Psoas muscle (tissue), 7 donors: ENCODE measurements at regions not wholly inside any gene's neighbourhood (a gene's known extent, or its start where the extent isn't known, plus 50 kb on each side); places are given as distances from the start of the nearest gene placed in this dataset.
"Not testable (repeated sequence)": the region's sequence is repeated elsewhere in the genome, so short reads cannot be mapped to it uniquely, and the experiment has no call there.

Experiments used
- ATAC-seq, 4 donors: fragments of 200-7000 bp; cut with Tn5 transposase; one replicate each; pipeline ENCODE4 v1.9.1; 2020; ENCODE audit warnings: moderate library complexity in 3 of 4, mild to moderate bottlenecking in 2 of 4
- DNase-seq, 2 donors: peaks; one replicate each; pipeline ENCODE4 v3.0.0-alpha.2; 2020
- H3K27ac ChIP-seq: fragments of 200-600 bp; one replicate; pipeline ENCODE4 v1.8.0; 2022
- H3K27me3 ChIP-seq, 3 donors: fragments of 200-600 bp in 1 of 3; one replicate each; pipeline versions ENCODE4 v1.6.1 to v1.8.0; 2013 to 2022; ENCODE audit warnings: low read length in 2 of 3, mild to moderate bottlenecking in 2 of 3, moderate library complexity in 1 of 3; ENCODE audit not compliant: insufficient read depth in 3 of 3
- H3K36me3 ChIP-seq, 2 donors: fragments of 200-600 bp in 1 of 2; one replicate each; pipeline versions ENCODE4 v1.6.1 to v1.8.0; 2013 to 2022; ENCODE audit warnings: low read depth in 1 of 2, mild to moderate bottlenecking in 1 of 2, moderate library complexity in 1 of 2; ENCODE audit not compliant: insufficient read depth in 1 of 2
- H3K4me1 ChIP-seq: fragments of 200-600 bp; one replicate; pipeline ENCODE4 v1.8.0; 2022
- H3K4me3 ChIP-seq: fragments of 200-600 bp; one replicate; pipeline ENCODE4 v1.8.0; 2022; ENCODE audit warnings: mild to moderate bottlenecking
- H3K9me3 ChIP-seq: fragments of 200-600 bp; one replicate; pipeline ENCODE4 v1.8.0; 2022
- WGBS, 3 donors: extraction: QIAGEN DNeasy Blood & Tissue Kit; methylation state at CpG; one replicate each; pipeline versions ENCODE4 v1.1.6 to v1.1.7; 2013; 5-methylcytosine and 5-hydroxymethylcytosine counted together
- intact Hi-C, 2 donors: fragments of 100-400 bp; cut with DNase I; formaldehyde crosslinking; loops; one replicate each; pipeline versions ENCODE4 v1.11.0 to v1.14.2; 2022
- TF ChIP-seq, protein P1 (sequence below): fragments of 200-600 bp; IDR thresholded peaks from one replicate; pipeline ENCODE4 v1.8.0; 2022; ENCODE audit warnings: antibody characterized with exemption
- donor health status: healthy with polysubstance abuse.
- donor health status: DM: no; HTN: no; CAD: no; lungs with moderate emphysema.
- donor health status: Bipolar disorder and iron deficiency.
- donor health status: healthy.
- donor health status: DM: yes; HTN: yes; CAD: no.
- donor health status: DM: no; HTN: no; CAD: no.
- donor health status: DM: yes; HTN: yes; CAD: no.

DNA sequence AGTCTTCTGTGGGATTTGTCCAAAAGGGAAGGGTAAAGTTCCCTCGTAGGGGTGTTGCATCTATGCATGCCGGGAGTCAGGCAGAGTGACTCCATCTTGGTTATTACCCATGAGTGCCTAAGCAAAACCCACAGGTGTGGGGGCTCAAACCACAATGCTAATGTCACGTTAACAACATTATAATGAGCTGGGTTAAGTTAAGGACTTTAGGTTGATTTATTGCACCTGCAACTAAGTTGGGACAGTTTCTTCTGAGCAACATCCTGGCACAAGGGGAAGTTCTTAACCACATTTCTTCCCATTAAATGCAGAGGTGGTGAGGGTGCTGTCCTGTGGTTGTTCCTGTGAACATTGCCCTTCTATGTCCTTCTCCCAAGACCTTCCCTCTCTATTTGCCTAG is 1596.8 kb upstream of the SLC39A10 start:
- Histone ChIP-seq H3K9me3 (no peaks in the 10 kb centered on the region), H3K4me1 (no peaks in the 10 kb centered on the region), H3K36me3 (no peaks in the 10 kb centered on the region), H3K4me3 (no peak overlapping the region), H3K27me3 (no peaks in the 10 kb centered on the region), H3K27ac (no peak overlapping the region)
- 72 to 85% (median 75%) methylated on average over 3 of the region's 3 CpGs for WGBS, 3 donors
- intact Hi-C loops, result no loop called here
- TF ChIP-seq, protein P1, sequence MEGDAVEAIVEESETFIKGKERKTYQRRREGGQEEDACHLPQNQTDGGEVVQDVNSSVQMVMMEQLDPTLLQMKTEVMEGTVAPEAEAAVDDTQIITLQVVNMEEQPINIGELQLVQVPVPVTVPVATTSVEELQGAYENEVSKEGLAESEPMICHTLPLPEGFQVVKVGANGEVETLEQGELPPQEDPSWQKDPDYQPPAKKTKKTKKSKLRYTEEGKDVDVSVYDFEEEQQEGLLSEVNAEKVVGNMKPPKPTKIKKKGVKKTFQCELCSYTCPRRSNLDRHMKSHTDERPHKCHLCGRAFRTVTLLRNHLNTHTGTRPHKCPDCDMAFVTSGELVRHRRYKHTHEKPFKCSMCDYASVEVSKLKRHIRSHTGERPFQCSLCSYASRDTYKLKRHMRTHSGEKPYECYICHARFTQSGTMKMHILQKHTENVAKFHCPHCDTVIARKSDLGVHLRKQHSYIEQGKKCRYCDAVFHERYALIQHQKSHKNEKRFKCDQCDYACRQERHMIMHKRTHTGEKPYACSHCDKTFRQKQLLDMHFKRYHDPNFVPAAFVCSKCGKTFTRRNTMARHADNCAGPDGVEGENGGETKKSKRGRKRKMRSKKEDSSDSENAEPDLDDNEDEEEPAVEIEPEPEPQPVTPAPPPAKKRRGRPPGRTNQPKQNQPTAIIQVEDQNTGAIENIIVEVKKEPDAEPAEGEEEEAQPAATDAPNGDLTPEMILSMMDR, result no peak
- DNase-seq, result no peak
- no peak for ATAC-seq

DNA sequence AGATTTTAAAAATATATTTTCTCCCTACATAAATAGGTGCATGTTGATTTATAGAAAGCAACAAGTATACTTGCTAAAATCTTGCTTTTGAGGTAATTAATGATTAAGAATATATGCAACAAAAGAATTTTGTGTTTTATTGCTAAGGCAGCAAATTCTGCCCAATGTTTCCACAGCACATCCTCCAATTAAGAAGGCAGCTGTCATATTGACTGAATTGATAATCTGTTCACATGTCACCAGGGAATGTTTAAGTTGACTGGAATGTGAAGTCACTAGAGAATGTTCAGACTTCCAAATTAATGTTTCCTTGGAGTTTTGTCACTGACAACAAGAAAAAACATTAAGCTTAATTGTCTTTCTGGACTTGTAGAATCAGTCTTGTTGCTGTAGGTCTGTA is 1602.7 kb upstream of the SLC39A10 start:
- TF ChIP-seq, protein P1, result no peak
- intact Hi-C loops, result no loop called here

DNA sequence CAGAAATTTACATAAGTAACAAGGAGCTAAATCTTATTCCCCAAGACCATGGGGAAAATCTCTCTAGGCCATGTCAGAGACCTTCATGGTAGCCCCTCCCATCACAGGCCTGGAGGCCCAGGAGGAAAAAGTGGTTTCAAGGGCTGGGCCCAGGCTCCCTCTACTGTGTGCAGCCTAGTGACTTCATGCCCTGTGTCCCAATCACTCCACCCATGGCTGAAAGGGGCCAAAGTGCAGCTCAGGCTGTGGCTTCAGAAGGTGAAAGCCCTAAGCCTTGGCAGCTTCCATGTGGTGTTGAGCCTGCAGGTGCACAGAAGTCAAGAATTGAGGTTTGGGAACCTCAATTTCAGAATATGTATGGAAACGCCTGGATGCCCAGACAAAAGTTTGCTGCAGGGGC is 1612.7 kb upstream of the SLC39A10 start:
- TF ChIP-seq, protein P1, result no peak
- WGBS, 3 donors, result 88 to 95% (median 89%) methylated on average over 1 of the region's 1 CpG
- Histone ChIP-seq H3K36me3 (no peaks in the 10 kb centered on the region), H3K27me3 (no peaks in the 10 kb centered on the region), H3K4me1 (no peaks in the 10 kb centered on the region), H3K4me3 (no peak overlapping the region), H3K27ac (no peak overlapping the region), H3K9me3 (no peaks in the 10 kb centered on the region)
- DNase-seq, result no peak
- no peak for ATAC-seq
- intact Hi-C loops, result no loop called here

More for the DNA sequence above, 1602.7 kb upstream of the SLC39A10 start:
- no peak for DNase-seq
- no peak overlapping the region for H3K4me3 ChIP-seq
- H3K36me3 ChIP-seq, result no peaks in the 10 kb centered on the region
- no peaks in the 10 kb centered on the region for H3K9me3 ChIP-seq
- no peak overlapping the region for H3K27ac ChIP-seq
- ATAC-seq, result no peak
- no peaks in the 10 kb centered on the region for H3K27me3 ChIP-seq
- H3K4me1 ChIP-seq, result no peaks in the 10 kb centered on the region

DNA sequence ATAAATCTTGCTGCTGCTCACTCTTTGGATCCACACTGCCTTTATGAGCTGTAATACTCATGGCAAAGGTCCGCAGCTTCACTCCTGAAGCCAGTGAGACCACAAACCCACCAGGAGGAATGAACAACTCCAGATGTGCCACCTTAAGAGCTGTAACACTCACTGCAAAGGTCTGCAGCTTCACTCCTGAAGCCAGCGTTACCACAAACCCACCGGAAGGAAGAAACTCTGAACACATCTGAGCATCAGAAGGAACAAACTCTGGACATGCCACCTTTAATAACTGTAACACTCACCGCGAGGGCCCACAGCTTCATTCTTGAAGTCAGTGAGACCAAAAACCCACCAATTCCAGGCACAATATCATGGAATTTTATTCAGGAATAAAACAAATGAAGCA is 1635.9 kb upstream of the SLC39A10 start:
- ATAC-seq, H3K4me3 ChIP-seq, H3K4me1 ChIP-seq, DNase-seq, H3K27me3 ChIP-seq, H3K27ac ChIP-seq, H3K36me3 ChIP-seq, intact Hi-C loops, H3K9me3 ChIP-seq: not testable (repeated sequence)
- 94 to 96% (median 95%) methylated on average over 5 of the region's 5 CpGs for WGBS, 3 donors

DNA sequence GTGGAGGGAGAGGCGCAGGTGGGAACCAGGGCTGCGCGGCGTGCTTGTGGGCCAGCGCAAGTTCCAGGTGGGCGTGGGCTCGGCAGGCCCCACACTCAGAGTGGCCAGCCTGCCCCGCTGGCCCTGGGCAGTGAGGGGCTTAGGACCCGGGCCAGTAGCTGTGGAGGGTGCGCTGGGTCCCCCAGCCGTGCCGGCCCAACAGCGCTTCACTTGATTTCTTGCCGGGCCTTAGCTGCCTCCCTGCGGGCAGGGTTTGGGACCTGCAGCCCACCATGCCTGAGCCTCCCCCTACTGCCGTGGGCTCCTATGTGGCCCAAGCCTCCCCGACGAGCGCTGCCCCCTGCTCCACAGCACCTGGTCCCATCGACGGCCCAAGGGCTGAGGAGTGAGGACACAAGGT is 1636.9 kb upstream of the SLC39A10 start:
- WGBS, 3 donors, result 95 to 98% (median 95%) methylated on average over 18 to 21 of the region's 21 CpGs
- H3K27ac ChIP-seq, result no peak overlapping the region
- TF ChIP-seq, protein P1, result no peak
- no peak for DNase-seq
- no peaks in the 10 kb centered on the region for H3K36me3 ChIP-seq
- intact Hi-C loops, result no loop called here
- no peaks in the 10 kb centered on the region for H3K4me1 ChIP-seq
- ATAC-seq, result no peak
- H3K27me3 ChIP-seq, result no peaks in the 10 kb centered on the region
- no peak overlapping the region for H3K4me3 ChIP-seq
- no peaks in the 10 kb centered on the region for H3K9me3 ChIP-seq
